ENCODE measurements at regions not wholly inside any gene's neighbourhood (a gene's known extent, or its start where the extent isn't known, plus 50 kb on each side); places are given as distances from the start of the nearest gene placed in this dataset.
"Not testable (repeated sequence)": the region's sequence is repeated elsewhere in the genome, so short reads cannot be mapped to it uniquely, and the experiment has no call there.

GRCh38 chrX:56125946-56126345, 106.2 kb upstream of the KLF8 start:
- Histone ChIP-seq H3K4me1 (ENCODE audit: insufficient read depth, insufficient read length) (no peaks in the 10 kb centered on the region), H3K27me3 (ENCODE audit: insufficient read depth, insufficient read length) (no peaks in the 10 kb centered on the region), H3K4me3 (ENCODE audit: insufficient read length, low read depth) (no peak overlapping the region), H3K9ac (ENCODE audit: insufficient read length, low read depth) (no peak overlapping the region), H3K36me3 (ENCODE audit: insufficient read depth, insufficient read length, low read length) (no peaks in the 10 kb centered on the region), H3K9me3 (ENCODE audit: insufficient read depth, low read length) (no peaks in the 10 kb centered on the region)
- no peak for DNase-seq (ENCODE audit: low read depth, low spot score)
- TF ChIP-seq SUZ12 (IDR thresholded peaks at IDR 0.05; ENCODE audit: extremely low read depth, insufficient read depth, insufficient read length) = no peak
- no peak for TF ChIP-seq YY1 (IDR thresholded peaks at IDR 0.05; ENCODE audit: insufficient read depth, insufficient read length)
- TF ChIP-seq ZNF274 (IDR thresholded peaks at IDR 0.05; ENCODE audit: low read depth, low read length) = no peak

- H3K36me3 ChIP-seq (ENCODE audit: insufficient read depth, insufficient read length, low read length) = no peaks in the 10 kb centered on the region
- H3K4me3 ChIP-seq (ENCODE audit: insufficient read length, low read depth) = no peak overlapping the region
- no peaks in the 10 kb centered on the region for H3K4me1 ChIP-seq (ENCODE audit: insufficient read depth, insufficient read length)
- H3K27me3 ChIP-seq (ENCODE audit: insufficient read depth, insufficient read length) = no peaks in the 10 kb centered on the region
- DNase-seq (ENCODE audit: low read depth, low spot score) = no peak
- TF ChIP-seq SUZ12 (IDR thresholded peaks at IDR 0.05; ENCODE audit: extremely low read depth, insufficient read depth, insufficient read length) = no peak
- TF ChIP-seq YY1 (IDR thresholded peaks at IDR 0.05; ENCODE audit: insufficient read depth, insufficient read length) = no peak
- TF ChIP-seq ZNF274 (IDR thresholded peaks at IDR 0.05; ENCODE audit: low read depth, low read length) = no peak
- H3K9ac ChIP-seq (ENCODE audit: insufficient read length, low read depth) = no peak overlapping the region
- no peaks in the 10 kb centered on the region for H3K9me3 ChIP-seq (ENCODE audit: insufficient read depth, low read length)
Measured at GRCh38 chrX:56130031-56130430, 102.1 kb upstream of the KLF8 start.

GRCh38 chrX:56130436-56130835, 101.7 kb upstream of the KLF8 start:
- no peaks in the 10 kb centered on the region for H3K9me3 ChIP-seq (ENCODE audit: insufficient read depth, low read length)
- TF ChIP-seq SUZ12 (IDR thresholded peaks at IDR 0.05; ENCODE audit: extremely low read depth, insufficient read depth, insufficient read length) (no peak), ZNF274 (IDR thresholded peaks at IDR 0.05; ENCODE audit: low read depth, low read length) (no peak), YY1 (IDR thresholded peaks at IDR 0.05; ENCODE audit: insufficient read depth, insufficient read length) (no peak)

GRCh38 chrX:56164135-56164534, 68.0 kb upstream of the KLF8 start:
- DNase-seq (ENCODE audit: low read depth, low spot score) = not testable (repeated sequence)

More at GRCh38 chrX:56130436-56130835, 101.7 kb upstream of the KLF8 start:
- no peaks in the 10 kb centered on the region for H3K36me3 ChIP-seq (ENCODE audit: insufficient read depth, insufficient read length, low read length)
- H3K27me3 ChIP-seq (ENCODE audit: insufficient read depth, insufficient read length) = no peaks in the 10 kb centered on the region
- DNase-seq (ENCODE audit: low read depth, low spot score) = no peak
- no peak overlapping the region for H3K4me3 ChIP-seq (ENCODE audit: insufficient read length, low read depth)
- no peak overlapping the region for H3K9ac ChIP-seq (ENCODE audit: insufficient read length, low read depth)
- no peaks in the 10 kb centered on the region for H3K4me1 ChIP-seq (ENCODE audit: insufficient read depth, insufficient read length)

More at GRCh38 chrX:56164135-56164534, 68.0 kb upstream of the KLF8 start:
- not testable (repeated sequence) for H3K4me3 ChIP-seq (ENCODE audit: insufficient read length, low read depth); H3K9ac ChIP-seq (ENCODE audit: insufficient read length, low read depth); H3K27me3 ChIP-seq (ENCODE audit: insufficient read depth, insufficient read length); H3K36me3 ChIP-seq (ENCODE audit: insufficient read depth, insufficient read length, low read length); H3K9me3 ChIP-seq (ENCODE audit: insufficient read depth, low read length); H3K4me1 ChIP-seq (ENCODE audit: insufficient read depth, insufficient read length)

All from NT2/D1 (cell line).